Panc1 (cell line): ENCODE measurements at regions not wholly inside any gene's neighbourhood (a gene's known extent, or its start where the extent isn't known, plus 50 kb on each side); places are given as distances from the start of the nearest gene placed in this dataset.

ENCODE experiments used
- ATAC-seq: fragments of 200-7000 bp; cut with Tn5 transposase; 2 replicates; pipeline ENCODE4 v1.9.1; 2020; ENCODE audit warnings: mild to moderate bottlenecking, moderate library complexity
- BruUV-seq: library from RNA; stranded (reverse); fragments of 400-500 nt; replicated peaks from 2 replicates; lab custom pipeline; 2021; lab: Mats Ljungman, UMichigan
- CTCF ChIA-PET: fragments of 300-600 bp; sonication (Branson Sonifier 250); formaldehyde crosslinking; loops from one replicate; lab custom pipeline; 2022; ENCODE audit warnings: antibody characterized with exemption; lab: Charles Lee
- POLR2A ChIA-PET: fragments of 300-600 bp; sonication (Branson Sonifier 250); formaldehyde crosslinking; loops from one replicate; lab custom pipeline; 2022; ENCODE audit warnings: antibody characterized with exemption; lab: Charles Lee
- DNase-seq: peaks from one replicate; pipeline ENCODE4 v3.0.0-alpha.2; 2010; ENCODE audit warnings: low read depth, low spot score
- H3K27ac ChIP-seq: 2 replicates; pipeline ENCODE4 v1.5.1; 2011; ENCODE audit warnings: mild to moderate bottlenecking, low read length, inconsistent platforms
- H3K27me3 ChIP-seq: fragments of 200-500 bp; sonication (Bioruptor generic); 2 replicates; pipeline ENCODE4 v1.6.0; 2014; ENCODE audit warnings: low read length, inconsistent platforms; ENCODE audit not compliant: control insufficient read depth, insufficient read depth
- H3K36me3 ChIP-seq: fragments of 200-500 bp; sonication (Bioruptor generic); 2 replicates; pipeline ENCODE4 v1.5.1; 2014; ENCODE audit warnings: inconsistent platforms, mild to moderate bottlenecking, low read length, moderate library complexity; ENCODE audit not compliant: control insufficient read depth, insufficient read depth
- H3K4me1 ChIP-seq: 2 replicates; pipeline ENCODE4 v1.5.1; 2011; ENCODE audit warnings: inconsistent platforms, mild to moderate bottlenecking, low read length, moderate library complexity; ENCODE audit not compliant: control insufficient read depth, insufficient read depth
- H3K4me3 ChIP-seq, 2 experiments: 2 replicates each; pipeline ENCODE4 v1.5.1; 2011 to 2012; ENCODE audit warnings: low read depth in 2 of 2, low read length in 2 of 2, mild to moderate bottlenecking in 2 of 2, inconsistent platforms in 1 of 2, moderate library complexity in 1 of 2
- H3K9me3 ChIP-seq: fragments of 200-500 bp; sonication (Bioruptor generic); 2 replicates; pipeline ENCODE4 v1.5.1; 2014; ENCODE audit warnings: low read depth, mild to moderate bottlenecking, inconsistent platforms, low read length, moderate library complexity; ENCODE audit not compliant: control insufficient read depth, insufficient read depth
- POLR2AphosphoS5 ChIP-seq: IDR thresholded peaks from 2 replicates; pipeline ENCODE4 v1.6.1; 2012; ENCODE audit warnings: mild to moderate bottlenecking, low read depth, low read length, moderate library complexity
- SIN3A ChIP-seq: IDR thresholded peaks from 2 replicates; pipeline ENCODE4 v1.6.1; 2012; ENCODE audit warnings: low read depth, mild to moderate bottlenecking, low read length, moderate library complexity, borderline replicate concordance; ENCODE audit not compliant: insufficient read depth
- TCF7L2 ChIP-seq: IDR thresholded peaks from 2 replicates; pipeline ENCODE4 v1.6.1; 2011; ENCODE audit warnings: mild to moderate bottlenecking, low read depth, low read length, inconsistent platforms
- in situ Hi-C: cut with HindIII; loops from 2 replicates; pipeline ENCODE4 v1.10.0; 2016; ENCODE audit warnings: low sequenced_read_pairs, low pct_unique_long_range_greater_than_20kb
- intact Hi-C: fragments of 100-400 bp; cut with micrococcal nuclease; formaldehyde crosslinking; loops from one replicate; pipeline ENCODE4 v1.10.0; 2022; ENCODE audit not compliant: unreplicated experiment
- TF ChIP-seq, protein P1 (sequence below): fragments of 450-650 bp; IDR thresholded peaks from 2 replicates; pipeline ENCODE4 v1.5.1; 2017; ENCODE audit warnings: mild to moderate bottlenecking
- TF ChIP-seq, protein P2 (sequence below), 2 experiments: IDR thresholded peaks; 2 replicates each; pipeline ENCODE4 v1.6.1; 2011 to 2012; ENCODE audit warnings: low read depth in 2 of 2, control low read depth in 1 of 2, low read length in 1 of 2, mild to moderate bottlenecking in 1 of 2, moderate library complexity in 1 of 2; ENCODE audit not compliant: insufficient read depth in 1 of 2

DNA sequence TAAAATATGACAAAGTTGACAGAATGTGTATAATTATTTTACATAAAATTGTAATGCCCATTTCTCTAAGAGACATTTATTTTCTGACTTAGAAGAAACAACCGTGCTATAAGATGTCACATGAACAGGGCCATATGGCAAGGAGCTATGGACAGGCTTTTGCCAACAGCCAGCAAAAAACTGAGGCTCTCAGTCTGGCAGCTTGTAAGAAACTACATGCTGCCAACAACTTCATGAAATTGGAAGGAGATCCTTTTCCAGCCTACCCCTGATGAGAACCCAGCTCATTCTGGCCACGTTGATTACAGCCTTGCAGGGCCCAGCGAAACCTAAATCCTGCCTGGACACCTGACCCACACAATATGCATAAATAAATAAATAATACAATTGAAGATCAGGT lies 250.3 kb upstream of the ARSJ start:
- CTCF ChIA-PET, result no interaction called here
- in situ Hi-C loops (no loop called here), intact Hi-C loops (no loop called here)
- DNase-seq, result no peak
- H3K27ac ChIP-seq, result no peak overlapping the region
- ATAC-seq, result no peak
- no TSS peak for BruUV-seq
- TF ChIP-seq TCF7L2 (no peak), POLR2AphosphoS5 (no peak), SIN3A (no peak)
- TF ChIP-seq, protein P1, sequence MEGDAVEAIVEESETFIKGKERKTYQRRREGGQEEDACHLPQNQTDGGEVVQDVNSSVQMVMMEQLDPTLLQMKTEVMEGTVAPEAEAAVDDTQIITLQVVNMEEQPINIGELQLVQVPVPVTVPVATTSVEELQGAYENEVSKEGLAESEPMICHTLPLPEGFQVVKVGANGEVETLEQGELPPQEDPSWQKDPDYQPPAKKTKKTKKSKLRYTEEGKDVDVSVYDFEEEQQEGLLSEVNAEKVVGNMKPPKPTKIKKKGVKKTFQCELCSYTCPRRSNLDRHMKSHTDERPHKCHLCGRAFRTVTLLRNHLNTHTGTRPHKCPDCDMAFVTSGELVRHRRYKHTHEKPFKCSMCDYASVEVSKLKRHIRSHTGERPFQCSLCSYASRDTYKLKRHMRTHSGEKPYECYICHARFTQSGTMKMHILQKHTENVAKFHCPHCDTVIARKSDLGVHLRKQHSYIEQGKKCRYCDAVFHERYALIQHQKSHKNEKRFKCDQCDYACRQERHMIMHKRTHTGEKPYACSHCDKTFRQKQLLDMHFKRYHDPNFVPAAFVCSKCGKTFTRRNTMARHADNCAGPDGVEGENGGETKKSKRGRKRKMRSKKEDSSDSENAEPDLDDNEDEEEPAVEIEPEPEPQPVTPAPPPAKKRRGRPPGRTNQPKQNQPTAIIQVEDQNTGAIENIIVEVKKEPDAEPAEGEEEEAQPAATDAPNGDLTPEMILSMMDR, result no peak
- TF ChIP-seq, protein P2, sequence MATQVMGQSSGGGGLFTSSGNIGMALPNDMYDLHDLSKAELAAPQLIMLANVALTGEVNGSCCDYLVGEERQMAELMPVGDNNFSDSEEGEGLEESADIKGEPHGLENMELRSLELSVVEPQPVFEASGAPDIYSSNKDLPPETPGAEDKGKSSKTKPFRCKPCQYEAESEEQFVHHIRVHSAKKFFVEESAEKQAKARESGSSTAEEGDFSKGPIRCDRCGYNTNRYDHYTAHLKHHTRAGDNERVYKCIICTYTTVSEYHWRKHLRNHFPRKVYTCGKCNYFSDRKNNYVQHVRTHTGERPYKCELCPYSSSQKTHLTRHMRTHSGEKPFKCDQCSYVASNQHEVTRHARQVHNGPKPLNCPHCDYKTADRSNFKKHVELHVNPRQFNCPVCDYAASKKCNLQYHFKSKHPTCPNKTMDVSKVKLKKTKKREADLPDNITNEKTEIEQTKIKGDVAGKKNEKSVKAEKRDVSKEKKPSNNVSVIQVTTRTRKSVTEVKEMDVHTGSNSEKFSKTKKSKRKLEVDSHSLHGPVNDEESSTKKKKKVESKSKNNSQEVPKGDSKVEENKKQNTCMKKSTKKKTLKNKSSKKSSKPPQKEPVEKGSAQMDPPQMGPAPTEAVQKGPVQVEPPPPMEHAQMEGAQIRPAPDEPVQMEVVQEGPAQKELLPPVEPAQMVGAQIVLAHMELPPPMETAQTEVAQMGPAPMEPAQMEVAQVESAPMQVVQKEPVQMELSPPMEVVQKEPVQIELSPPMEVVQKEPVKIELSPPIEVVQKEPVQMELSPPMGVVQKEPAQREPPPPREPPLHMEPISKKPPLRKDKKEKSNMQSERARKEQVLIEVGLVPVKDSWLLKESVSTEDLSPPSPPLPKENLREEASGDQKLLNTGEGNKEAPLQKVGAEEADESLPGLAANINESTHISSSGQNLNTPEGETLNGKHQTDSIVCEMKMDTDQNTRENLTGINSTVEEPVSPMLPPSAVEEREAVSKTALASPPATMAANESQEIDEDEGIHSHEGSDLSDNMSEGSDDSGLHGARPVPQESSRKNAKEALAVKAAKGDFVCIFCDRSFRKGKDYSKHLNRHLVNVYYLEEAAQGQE (IDR thresholded peaks at IDR 0.05; ENCODE audit: insufficient read depth in 1 of 2, low read depth in 2 of 2, low read length in 1 of 2), result no peak
- POLR2A ChIA-PET, result interaction anchor here (0.6 kb wide), 1 partner anchor 27 kb away, joined by 5 read pairs; no protein-coding TSS in a partner anchor
- H3K4me3 ChIP-seq, result no peak overlapping the region
- no peaks in the 10 kb centered on the region for H3K27me3 ChIP-seq
- no peaks in the 10 kb centered on the region for H3K36me3 ChIP-seq
- H3K9me3 ChIP-seq, result no peaks in the 10 kb centered on the region
- no peaks in the 10 kb centered on the region for H3K4me1 ChIP-seq

DNA sequence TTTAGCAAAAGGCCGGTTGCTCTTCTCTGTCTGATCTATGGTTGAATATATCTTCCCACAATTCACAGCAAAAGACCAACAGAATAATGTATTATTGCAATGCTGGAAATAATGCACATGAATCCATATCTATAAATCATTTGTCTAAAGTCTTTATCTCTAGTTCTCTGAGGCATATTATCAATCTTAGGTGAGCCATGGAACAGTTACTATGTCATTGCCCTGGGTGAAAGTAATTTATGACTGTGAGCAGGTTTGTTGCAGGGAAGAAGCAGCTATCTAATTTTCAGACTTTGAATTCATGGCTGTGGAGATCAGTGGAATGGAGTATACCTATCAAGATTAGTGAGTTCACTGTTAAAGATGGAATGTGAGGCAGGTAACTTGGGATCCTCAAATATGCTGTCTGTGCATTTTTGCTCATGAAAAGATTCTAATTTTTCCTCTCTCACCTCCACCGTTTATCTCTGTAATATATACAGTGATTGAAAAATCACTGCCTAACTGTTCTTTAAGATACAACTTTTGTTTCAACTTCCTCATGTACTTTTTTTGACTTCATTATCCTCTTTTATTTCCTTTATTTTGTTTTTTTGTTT lies 256.8 kb upstream of the ARSJ start:
- TF ChIP-seq, protein P2 (IDR thresholded peaks at IDR 0.05; ENCODE audit: insufficient read depth in 1 of 2, low read depth in 2 of 2, low read length in 1 of 2), result no peak
- TF ChIP-seq, protein P1, result no peak
- TF ChIP-seq SIN3A (no peak), POLR2AphosphoS5 (no peak), TCF7L2 (no peak)
- H3K27ac ChIP-seq, result no peak overlapping the region
- H3K27me3 ChIP-seq, result no peaks in the 10 kb centered on the region
- H3K4me1 ChIP-seq, result no peaks in the 10 kb centered on the region
- in situ Hi-C loops, result no loop called here
- no peaks in the 10 kb centered on the region for H3K36me3 ChIP-seq
- H3K4me3 ChIP-seq, result no peak overlapping the region
- no TSS peak for BruUV-seq
- DNase-seq (no peak), ATAC-seq (no peak)
- H3K9me3 ChIP-seq, result no peaks in the 10 kb centered on the region
- ChIA-PET POLR2A (no interaction called here), CTCF (no interaction called here)
- intact Hi-C loops, result no loop called here
